Nephron (organoid): ENCODE measurements at regions not wholly inside any gene's neighbourhood (a gene's known extent, or its start where the extent isn't known, plus 50 kb on each side); places are given as distances from the start of the nearest gene placed in this dataset.

ENCODE experiments used
- H3K27ac Mint-ChIP-seq, 3 experiments: 2 replicates each; pipeline ENCODE4 v1.8.0; 2020; ENCODE audit warnings: mixed read lengths in 3 of 3, mild to moderate bottlenecking in 2 of 3, moderate library complexity in 1 of 3
- H3K27me3 Mint-ChIP-seq: 2 replicates; pipeline ENCODE4 v1.8.0; 2021; ENCODE audit warnings: low read depth, mild to moderate bottlenecking, moderate library complexity, mixed read lengths
- H3K36me3 Mint-ChIP-seq: 2 replicates; pipeline ENCODE4 v1.8.0; 2020; ENCODE audit warnings: low read depth, mixed read lengths
- H3K4me1 Mint-ChIP-seq: 2 replicates; pipeline ENCODE4 v1.8.0; 2020; ENCODE audit warnings: mixed read lengths
- H3K4me3 Mint-ChIP-seq, 3 experiments: 2 replicates each; pipeline ENCODE4 v1.8.0; 2020; ENCODE audit warnings: mild to moderate bottlenecking in 3 of 3, mixed read lengths in 3 of 3, moderate library complexity in 2 of 3
- H3K9me3 Mint-ChIP-seq: 2 replicates; pipeline ENCODE4 v1.8.0; 2020; ENCODE audit warnings: mixed read lengths
- TF ChIP-seq, protein P1 (sequence below), 3 experiments: fragments of 200-600 bp; sonication (generic); IDR thresholded peaks; one replicate each; pipeline ENCODE4 v1.5.0; 2021; ENCODE audit warnings: antibody characterized with exemption in 3 of 3; ENCODE audit not compliant: unreplicated experiment in 3 of 3

DNA sequence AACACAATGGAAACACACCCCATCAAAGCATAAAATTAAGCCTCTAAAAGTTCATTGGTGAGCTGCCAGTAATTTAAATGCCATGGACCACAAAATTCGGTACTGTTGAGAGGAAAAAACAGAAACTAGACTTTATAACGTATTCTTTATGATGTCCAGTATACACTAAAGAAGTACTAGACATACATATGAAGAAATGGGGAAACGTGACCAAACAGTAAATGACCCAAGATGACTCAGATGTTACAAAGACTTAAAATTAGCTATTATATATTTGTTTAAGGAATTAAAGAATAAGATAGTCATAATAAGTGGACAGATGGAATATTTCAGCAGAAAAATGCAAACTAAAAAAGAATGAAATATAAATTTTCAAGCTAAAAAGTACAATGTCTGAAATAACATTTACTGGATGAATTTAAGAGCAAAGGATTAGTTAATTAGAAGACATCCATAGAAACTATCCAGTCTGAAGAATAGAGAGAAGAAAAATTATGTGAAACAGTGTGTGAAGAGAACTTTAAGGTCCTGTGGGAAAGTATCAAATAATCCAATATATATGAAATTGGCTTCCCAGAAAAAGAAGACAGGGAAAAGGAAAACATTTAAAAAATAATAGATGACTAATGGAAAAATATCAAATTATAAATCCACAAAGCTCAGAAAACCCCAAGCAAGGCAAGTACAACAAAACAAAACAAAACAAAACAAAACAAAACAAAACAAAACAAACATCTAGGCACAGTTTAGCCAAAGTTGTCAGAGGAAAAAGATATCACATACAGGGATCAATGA is 69.4 kb downstream of the SAMD9 start:
- TF ChIP-seq, protein P1, sequence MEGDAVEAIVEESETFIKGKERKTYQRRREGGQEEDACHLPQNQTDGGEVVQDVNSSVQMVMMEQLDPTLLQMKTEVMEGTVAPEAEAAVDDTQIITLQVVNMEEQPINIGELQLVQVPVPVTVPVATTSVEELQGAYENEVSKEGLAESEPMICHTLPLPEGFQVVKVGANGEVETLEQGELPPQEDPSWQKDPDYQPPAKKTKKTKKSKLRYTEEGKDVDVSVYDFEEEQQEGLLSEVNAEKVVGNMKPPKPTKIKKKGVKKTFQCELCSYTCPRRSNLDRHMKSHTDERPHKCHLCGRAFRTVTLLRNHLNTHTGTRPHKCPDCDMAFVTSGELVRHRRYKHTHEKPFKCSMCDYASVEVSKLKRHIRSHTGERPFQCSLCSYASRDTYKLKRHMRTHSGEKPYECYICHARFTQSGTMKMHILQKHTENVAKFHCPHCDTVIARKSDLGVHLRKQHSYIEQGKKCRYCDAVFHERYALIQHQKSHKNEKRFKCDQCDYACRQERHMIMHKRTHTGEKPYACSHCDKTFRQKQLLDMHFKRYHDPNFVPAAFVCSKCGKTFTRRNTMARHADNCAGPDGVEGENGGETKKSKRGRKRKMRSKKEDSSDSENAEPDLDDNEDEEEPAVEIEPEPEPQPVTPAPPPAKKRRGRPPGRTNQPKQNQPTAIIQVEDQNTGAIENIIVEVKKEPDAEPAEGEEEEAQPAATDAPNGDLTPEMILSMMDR (IDR thresholded peaks at IDR 0.05; ENCODE audit: unreplicated experiment in 3 of 3), result no peak
- Mint-ChIP-seq H3K27ac (no peak overlapping the region), H3K4me1 (peaks cover 6% of the 10 kb centered on the region), H3K36me3 (no peaks in the 10 kb centered on the region), H3K4me3 (no peak overlapping the region), H3K9me3 (no peaks in the 10 kb centered on the region), H3K27me3 (no peaks in the 10 kb centered on the region)

GRCh38 chr7:93047514-93048099 is 70.2 kb downstream of the SAMD9 start:
- Mint-ChIP-seq H3K27me3 (no peaks in the 10 kb centered on the region), H3K27ac (no peak overlapping the region), H3K4me3 (no peak overlapping the region), H3K9me3 (no peaks in the 10 kb centered on the region), H3K36me3 (no peaks in the 10 kb centered on the region), H3K4me1 (peaks cover 11% of the 10 kb centered on the region)
- TF ChIP-seq, protein P1 (IDR thresholded peaks at IDR 0.05; ENCODE audit: unreplicated experiment in 3 of 3), result no peak

- peak overlapping the region in 1 of 3 experiments; percentile 37 for H3K27ac Mint-ChIP-seq
- TF ChIP-seq, protein P1 (IDR thresholded peaks at IDR 0.05; ENCODE audit: unreplicated experiment in 3 of 3), result no peak
- peaks cover 11% of the 10 kb centered on the region for H3K4me1 Mint-ChIP-seq
- H3K9me3 Mint-ChIP-seq, result no peaks in the 10 kb centered on the region
- H3K27me3 Mint-ChIP-seq, result no peaks in the 10 kb centered on the region
- H3K4me3 Mint-ChIP-seq, result no peak overlapping the region
- no peaks in the 10 kb centered on the region for H3K36me3 Mint-ChIP-seq
Observed at GRCh38 chr7:93046641-93047040, 71.1 kb downstream of the SAMD9 start.

GRCh38 chr7:93044147-93044810 is 73.5 kb downstream of the SAMD9 start:
- TF ChIP-seq, protein P1 (IDR thresholded peaks at IDR 0.05; ENCODE audit: unreplicated experiment in 3 of 3), result no peak
- no peaks in the 10 kb centered on the region for H3K36me3 Mint-ChIP-seq
- H3K4me3 Mint-ChIP-seq, result peak overlapping the region in 1 of 3 experiments; percentile 19
- peaks cover 11% of the 10 kb centered on the region for H3K4me1 Mint-ChIP-seq
- peak overlapping the region; percentile 55 to 80 (median 60) for H3K27ac Mint-ChIP-seq
- H3K27me3 Mint-ChIP-seq, result no peaks in the 10 kb centered on the region
- no peaks in the 10 kb centered on the region for H3K9me3 Mint-ChIP-seq

- H3K9me3 Mint-ChIP-seq, result no peaks in the 10 kb centered on the region
- peak overlapping the region; percentile 55 to 80 (median 73) for H3K27ac Mint-ChIP-seq
- peaks cover 11% of the 10 kb centered on the region for H3K4me1 Mint-ChIP-seq
- H3K36me3 Mint-ChIP-seq, result no peaks in the 10 kb centered on the region
- H3K4me3 Mint-ChIP-seq, result peak overlapping the region; percentile 5 to 43 (median 37)
- TF ChIP-seq, protein P1 (IDR thresholded peaks at IDR 0.05; ENCODE audit: unreplicated experiment in 3 of 3), result no peak
- H3K27me3 Mint-ChIP-seq, result no peaks in the 10 kb centered on the region
Observed at GRCh38 chr7:93043385-93043985, 74.3 kb downstream of the SAMD9 start.
